Endothelial cell (in vitro differentiated cells): ENCODE measurements at regions not wholly inside any gene's neighbourhood (a gene's known extent, or its start where the extent isn't known, plus 50 kb on each side); places are given as distances from the start of the nearest gene placed in this dataset.
"Not testable (repeated sequence)": the region's sequence is repeated elsewhere in the genome, so short reads cannot be mapped to it uniquely, and the experiment has no call there.

ENCODE experiments used
- DNase-seq: peaks from one replicate; pipeline ENCODE4 v3.0.0; 2021; ENCODE audit warnings: low spot score
- H3K27ac Mint-ChIP-seq: one replicate; pipeline ENCODE4 v1.8.0; 2021; ENCODE audit warnings: mixed read lengths, inconsistent platforms; ENCODE audit not compliant: unreplicated experiment
- H3K27me3 Mint-ChIP-seq: one replicate; pipeline ENCODE4 v1.8.0; 2021; ENCODE audit warnings: mild to moderate bottlenecking, moderate library complexity, mixed read lengths, inconsistent platforms; ENCODE audit not compliant: unreplicated experiment
- H3K36me3 Mint-ChIP-seq: one replicate; pipeline ENCODE4 v1.8.0; 2021; ENCODE audit warnings: mild to moderate bottlenecking, low read depth, mixed read lengths, inconsistent platforms; ENCODE audit not compliant: unreplicated experiment
- H3K4me1 Mint-ChIP-seq: one replicate; pipeline ENCODE4 v1.8.0; 2021; ENCODE audit warnings: mild to moderate bottlenecking, mixed read lengths, inconsistent platforms; ENCODE audit not compliant: unreplicated experiment
- H3K4me3 Mint-ChIP-seq: one replicate; pipeline ENCODE4 v1.8.0; 2021; ENCODE audit warnings: mild to moderate bottlenecking, mixed read lengths, inconsistent platforms; ENCODE audit not compliant: unreplicated experiment
- H3K9me3 Mint-ChIP-seq: one replicate; pipeline ENCODE4 v1.8.0; 2021; ENCODE audit warnings: mixed read lengths, inconsistent platforms; ENCODE audit not compliant: unreplicated experiment
- CTCF ChIP-seq: fragments of 200-600 bp; sonication (generic); IDR thresholded peaks from one replicate; pipeline ENCODE4 v1.5.0; 2021; ENCODE audit warnings: antibody characterized with exemption; ENCODE audit not compliant: unreplicated experiment

GRCh38 chr9:81031422-81032029 is 657.8 kb downstream of the TLE1 start:
- H3K4me1 Mint-ChIP-seq = no peaks in the 10 kb centered on the region
- no peak overlapping the region for H3K27ac Mint-ChIP-seq
- peaks cover 2% of the 10 kb centered on the region for H3K27me3 Mint-ChIP-seq
- no peak for DNase-seq
- no peaks in the 10 kb centered on the region for H3K9me3 Mint-ChIP-seq
- H3K36me3 Mint-ChIP-seq = no peaks in the 10 kb centered on the region
- TF ChIP-seq CTCF = no peak
- H3K4me3 Mint-ChIP-seq = no peak overlapping the region

- Mint-ChIP-seq H3K4me1 (no peaks in the 10 kb centered on the region), H3K27ac (no peak overlapping the region)
These were observed 659.3 kb downstream of the TLE1 start for GRCh38 chr9:81030027-81030426.

GRCh38 chr9:81028504-81028903 is 660.8 kb downstream of the TLE1 start:
- peaks cover 2% of the 10 kb centered on the region for H3K27me3 Mint-ChIP-seq
- no peaks in the 10 kb centered on the region for H3K4me1 Mint-ChIP-seq
- no peak overlapping the region for H3K27ac Mint-ChIP-seq
- H3K4me3 Mint-ChIP-seq = no peak overlapping the region
- no peak for TF ChIP-seq CTCF
- no peaks in the 10 kb centered on the region for H3K9me3 Mint-ChIP-seq
- H3K36me3 Mint-ChIP-seq = no peaks in the 10 kb centered on the region
- DNase-seq = no peak

More at GRCh38 chr9:81030027-81030426, 659.3 kb downstream of the TLE1 start:
- no peak for TF ChIP-seq CTCF
- Mint-ChIP-seq H3K4me3 (no peak overlapping the region), H3K36me3 (no peaks in the 10 kb centered on the region), H3K27me3 (peaks cover 2% of the 10 kb centered on the region), H3K9me3 (no peaks in the 10 kb centered on the region)
- no peak for DNase-seq

GRCh38 chr9:81022177-81022576 is 667.2 kb downstream of the TLE1 start:
- Mint-ChIP-seq H3K27ac (no peak overlapping the region), H3K4me3 (no peak overlapping the region)
- no peak for DNase-seq

GRCh38 chr9:81014945-81015344 is 674.4 kb downstream of the TLE1 start:
- DNase-seq, H3K27ac Mint-ChIP-seq, H3K4me1 Mint-ChIP-seq, H3K4me3 Mint-ChIP-seq, H3K36me3 Mint-ChIP-seq, H3K27me3 Mint-ChIP-seq, H3K9me3 Mint-ChIP-seq: not testable (repeated sequence)

More at GRCh38 chr9:81022177-81022576, 667.2 kb downstream of the TLE1 start:
- no peak for TF ChIP-seq CTCF
- Mint-ChIP-seq H3K4me1 (no peaks in the 10 kb centered on the region), H3K36me3 (no peaks in the 10 kb centered on the region), H3K9me3 (no peaks in the 10 kb centered on the region), H3K27me3 (no peaks in the 10 kb centered on the region)

GRCh38 chr9:81013191-81013590 is 676.2 kb downstream of the TLE1 start:
- not testable (repeated sequence) for H3K36me3 Mint-ChIP-seq, H3K9me3 Mint-ChIP-seq, H3K4me1 Mint-ChIP-seq, H3K27ac Mint-ChIP-seq, DNase-seq, H3K4me3 Mint-ChIP-seq, H3K27me3 Mint-ChIP-seq
